ENCODE measurements at regions not wholly inside any gene's neighbourhood (a gene's known extent, or its start where the extent isn't known, plus 50 kb on each side); places are given as distances from the start of the nearest gene placed in this dataset.

DNA sequence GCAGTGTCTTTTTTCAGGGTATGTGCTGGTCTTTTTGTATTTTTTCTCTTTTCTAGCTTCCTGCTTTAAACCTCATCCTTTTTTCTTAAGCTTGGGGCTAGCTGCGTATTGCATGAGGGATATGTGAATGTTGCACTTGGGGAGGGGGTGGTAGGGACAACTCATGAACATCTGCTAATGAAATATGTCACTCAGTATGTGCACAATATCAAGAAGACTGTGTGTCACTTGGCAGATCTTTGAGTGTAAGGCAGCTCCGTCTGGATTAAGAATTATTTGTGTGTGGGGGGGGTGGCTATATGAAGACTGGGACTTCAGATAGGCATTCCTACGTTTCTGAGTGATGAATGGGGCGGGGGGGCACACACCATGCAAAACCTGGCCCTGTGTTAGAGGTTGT, 170.4 kb upstream of the CACNA1E start:
- Histone ChIP-seq H3K4me1 (ENCODE audit: control insufficient read depth, extremely low read depth, insufficient read depth, low read length) (no peaks in the 10 kb centered on the region), H3K27ac (ENCODE audit: control insufficient read depth, insufficient read depth, low read length) (no peak overlapping the region), H2AFZ (ENCODE audit: control insufficient read depth, low read length) (no peak overlapping the region), H3K9ac (ENCODE audit: control insufficient read depth, extremely low read depth, insufficient read depth, low read length) (no peak overlapping the region), H3K4me3 (ENCODE audit: control insufficient read depth in 2 of 3, extremely low read depth in 1 of 3, insufficient read depth in 2 of 3, low read depth in 1 of 3, low read length in 3 of 3) (no peak overlapping the region), H3K36me3 (ENCODE audit: control insufficient read depth in 2 of 2, extremely low read depth in 1 of 2, insufficient read depth in 2 of 2, low read length in 2 of 2) (no peaks in the 10 kb centered on the region), H3K4me2 (ENCODE audit: control insufficient read depth, extremely low read depth, insufficient read depth, low read depth, low read length) (no peak overlapping the region), H3K9me1 (ENCODE audit: control insufficient read depth, extremely low read depth, insufficient read depth, low read length) (no peaks in the 10 kb centered on the region), H3K9me3 (ENCODE audit: control insufficient read depth, low read depth, low read length) (no peaks in the 10 kb centered on the region), H3K27me3 (ENCODE audit: control insufficient read depth, extremely low read depth, insufficient read depth, low read length) (peaks cover 51% of the 10 kb centered on the region), H3K79me2 (ENCODE audit: control insufficient read depth, insufficient read depth, low read length) (no peaks in the 10 kb centered on the region), H4K20me1 (ENCODE audit: control insufficient read depth, extremely low read depth, insufficient read depth, low read length) (no peaks in the 10 kb centered on the region)
- DNase-seq (ENCODE audit: low read depth, low spot score) (no peak), FAIRE-seq (no peak)
- dilution Hi-C loops (cut with MboI; ENCODE audit: extremely low pct_ligation_motif_present, low sequenced_read_pairs) = loop anchor here (25.0 kb wide), 1 partner anchor 99 kb away; no protein-coding TSS in a partner anchor
- TF ChIP-seq, protein P1, sequence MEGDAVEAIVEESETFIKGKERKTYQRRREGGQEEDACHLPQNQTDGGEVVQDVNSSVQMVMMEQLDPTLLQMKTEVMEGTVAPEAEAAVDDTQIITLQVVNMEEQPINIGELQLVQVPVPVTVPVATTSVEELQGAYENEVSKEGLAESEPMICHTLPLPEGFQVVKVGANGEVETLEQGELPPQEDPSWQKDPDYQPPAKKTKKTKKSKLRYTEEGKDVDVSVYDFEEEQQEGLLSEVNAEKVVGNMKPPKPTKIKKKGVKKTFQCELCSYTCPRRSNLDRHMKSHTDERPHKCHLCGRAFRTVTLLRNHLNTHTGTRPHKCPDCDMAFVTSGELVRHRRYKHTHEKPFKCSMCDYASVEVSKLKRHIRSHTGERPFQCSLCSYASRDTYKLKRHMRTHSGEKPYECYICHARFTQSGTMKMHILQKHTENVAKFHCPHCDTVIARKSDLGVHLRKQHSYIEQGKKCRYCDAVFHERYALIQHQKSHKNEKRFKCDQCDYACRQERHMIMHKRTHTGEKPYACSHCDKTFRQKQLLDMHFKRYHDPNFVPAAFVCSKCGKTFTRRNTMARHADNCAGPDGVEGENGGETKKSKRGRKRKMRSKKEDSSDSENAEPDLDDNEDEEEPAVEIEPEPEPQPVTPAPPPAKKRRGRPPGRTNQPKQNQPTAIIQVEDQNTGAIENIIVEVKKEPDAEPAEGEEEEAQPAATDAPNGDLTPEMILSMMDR (optimal IDR thresholded peaks at IDR 0.05 in 1 of 3, IDR thresholded peaks at IDR 0.05 in 1 of 3, conservative IDR thresholded peaks at IDR 0.05 in 1 of 3; ENCODE audit: extremely low read depth in 1 of 3, insufficient read depth in 2 of 3, low read length in 3 of 3) = no peak
- no peak for TF ChIP-seq EZH2 (IDR thresholded peaks at IDR 0.05; ENCODE audit: low read length)

GRCh38 chr1:181313466-181313865, 169.9 kb upstream of the CACNA1E start:
- Histone ChIP-seq H2AFZ (ENCODE audit: control insufficient read depth, low read length) (no peak overlapping the region), H3K79me2 (ENCODE audit: control insufficient read depth, insufficient read depth, low read length) (no peaks in the 10 kb centered on the region), H3K27me3 (ENCODE audit: control insufficient read depth, extremely low read depth, insufficient read depth, low read length) (peaks cover 56% of the 10 kb centered on the region), H3K9me3 (ENCODE audit: control insufficient read depth, low read depth, low read length) (no peaks in the 10 kb centered on the region), H3K9ac (ENCODE audit: control insufficient read depth, extremely low read depth, insufficient read depth, low read length) (no peak overlapping the region), H3K4me2 (ENCODE audit: control insufficient read depth, extremely low read depth, insufficient read depth, low read depth, low read length) (no peak overlapping the region), H3K27ac (ENCODE audit: control insufficient read depth, insufficient read depth, low read length) (no peak overlapping the region), H3K36me3 (ENCODE audit: control insufficient read depth in 2 of 2, extremely low read depth in 1 of 2, insufficient read depth in 2 of 2, low read length in 2 of 2) (no peaks in the 10 kb centered on the region), H3K4me1 (ENCODE audit: control insufficient read depth, extremely low read depth, insufficient read depth, low read length) (no peaks in the 10 kb centered on the region), H4K20me1 (ENCODE audit: control insufficient read depth, extremely low read depth, insufficient read depth, low read length) (no peaks in the 10 kb centered on the region), H3K9me1 (ENCODE audit: control insufficient read depth, extremely low read depth, insufficient read depth, low read length) (no peaks in the 10 kb centered on the region), H3K4me3 (ENCODE audit: control insufficient read depth in 2 of 3, extremely low read depth in 1 of 3, insufficient read depth in 2 of 3, low read depth in 1 of 3, low read length in 3 of 3) (no peak overlapping the region)
- no peak for TF ChIP-seq EZH2 (IDR thresholded peaks at IDR 0.05; ENCODE audit: low read length)
- TF ChIP-seq, protein P1 (optimal IDR thresholded peaks at IDR 0.05 in 1 of 3, IDR thresholded peaks at IDR 0.05 in 1 of 3, conservative IDR thresholded peaks at IDR 0.05 in 1 of 3; ENCODE audit: extremely low read depth in 1 of 3, insufficient read depth in 2 of 3, low read length in 3 of 3) = no peak
- FAIRE-seq = no peak
- DNase-seq (ENCODE audit: low read depth, low spot score) = no peak
- dilution Hi-C loops (cut with MboI; ENCODE audit: extremely low pct_ligation_motif_present, low sequenced_read_pairs) = loop anchor here (25.0 kb wide), 1 partner anchor 99 kb away; no protein-coding TSS in a partner anchor
